K562 (cell line): ENCODE measurements at regions not wholly inside any gene's neighbourhood (a gene's known extent, or its start where the extent isn't known, plus 50 kb on each side); places are given as distances from the start of the nearest gene placed in this dataset.

Experiments used
- ATAC-seq: fragments of 200-7000 bp; cut with Tn5 transposase; 3 replicates; pipeline ENCODE4 v1.9.1; 2020; ENCODE audit warnings: moderate library complexity
- BruUV-seq: library from RNA; stranded (reverse); fragments of 400-500 nt; replicated peaks from 2 replicates; lab custom pipeline; 2021; lab: Mats Ljungman, UMichigan
- CTCF ChIA-PET: fragments of 300-600 bp; formaldehyde crosslinking; extraction: SDS; loops from one replicate; lab custom pipeline; 2021; ENCODE audit warnings: low intra/inter-chr PET ratio; lab: Yijun Ruan, JAX
- POLR2A ChIA-PET: fragments of 300-600, 350-650 bp; sonication (Branson Sonifier 250); formaldehyde crosslinking; extraction: SDS; loops from one replicate; lab custom pipeline; 2021; ENCODE audit warnings: antibody characterized with exemption, inconsistent platforms; lab: Yijun Ruan, JAX
- DNase-seq, 4 experiments: peaks; one replicate each; pipeline versions ENCODE4 v3.0.0 to v3.0.0-alpha.2; 2011 to 2018; ENCODE audit warnings: low spot score in 3 of 4, mixed read lengths in 3 of 4; ENCODE audit errors: extremely low read depth in 1 of 4
- FAIRE-seq: peaks from 2 replicates; lab custom pipeline; 2011; peaks lifted over from hg19 to GRCh38; lab: Jason Lieb, UNC
- H2AFZ ChIP-seq: 2 replicates; pipeline ENCODE4 v1.6.0; 2011; ENCODE audit warnings: low read depth, low read length, control low read depth, inconsistent platforms
- H3K27ac ChIP-seq: fragments of 200-600 bp; 3 replicates; pipeline ENCODE4 v1.8.0; 2011; ENCODE audit warnings: low read depth, mild to moderate bottlenecking, control low read depth, inconsistent platforms, low read length, moderate library complexity, mixed read lengths; ENCODE audit errors: extremely low read depth
- H3K27me3 ChIP-seq, 2 experiments: fragments of 300-600 bp in 1 of 2; 2 replicates in 1 of 2; 3 replicates in 1 of 2; pipeline versions ENCODE4 v1.6.0 to v1.8.0; 2011; ENCODE audit warnings: inconsistent platforms in 2 of 2, low read length in 2 of 2, mild to moderate bottlenecking in 1 of 2, mixed read lengths in 1 of 2, moderate library complexity in 1 of 2; ENCODE audit not compliant: control insufficient read depth in 2 of 2, insufficient read depth in 2 of 2
- H3K36me3 ChIP-seq: fragments of 300-600 bp; 3 replicates; pipeline ENCODE4 v1.8.0; 2011; ENCODE audit warnings: mild to moderate bottlenecking, low read length, inconsistent platforms; ENCODE audit not compliant: control insufficient read depth, insufficient read depth
- H3K4me1 ChIP-seq, 2 experiments: fragments of 200-600 bp in 1 of 2; replicated peaks in 1 of 2; 2 replicates in 1 of 2; 3 replicates in 1 of 2; pipeline versions ENCODE4 v1.5.1 to v1.8.0; 2011; ENCODE audit warnings: inconsistent platforms in 2 of 2, low read length in 2 of 2, mild to moderate bottlenecking in 1 of 2, mixed read lengths in 1 of 2, moderate library complexity in 1 of 2; ENCODE audit not compliant: control insufficient read depth in 2 of 2, insufficient read depth in 2 of 2
- H3K4me2 ChIP-seq: 2 replicates; pipeline ENCODE4 v1.6.1; 2011; ENCODE audit warnings: low read length, control low read depth, inconsistent platforms, mixed read lengths; ENCODE audit not compliant: insufficient read depth
- H3K4me3 ChIP-seq: fragments of 200-600 bp; sonication (generic), shearing (Covaris generic); 2 replicates; pipeline ENCODE4 v1.5.1; 2016; ENCODE audit warnings: control low read depth, inconsistent platforms
- H3K79me2 ChIP-seq: fragments of 200-600 bp; 3 replicates; pipeline ENCODE4 v1.8.0; 2011; ENCODE audit warnings: low read length, inconsistent platforms; ENCODE audit not compliant: control insufficient read depth, insufficient read depth
- H3K9ac ChIP-seq, 2 experiments: 2 replicates each; pipeline versions ENCODE4 v1.6.0 to v1.6.1; 2011; ENCODE audit warnings: low read depth in 2 of 2, low read length in 2 of 2, control low read depth in 1 of 2, inconsistent platforms in 1 of 2, mild to moderate bottlenecking in 1 of 2, mixed read lengths in 1 of 2; ENCODE audit not compliant: insufficient read depth in 1 of 2
- H3K9me1 ChIP-seq: one replicate; pipeline ENCODE4 v1.6.0; 2011; ENCODE audit warnings: inconsistent platforms, mild to moderate bottlenecking, low read length, moderate library complexity; ENCODE audit not compliant: control insufficient read depth, insufficient read depth
- H3K9me3 ChIP-seq: replicated peaks from 2 replicates; pipeline ENCODE4 v1.5.1; 2011; ENCODE audit warnings: low read depth, low read length, inconsistent platforms; ENCODE audit not compliant: control insufficient read depth, insufficient read depth
- H4K20me1 ChIP-seq: replicated peaks from 2 replicates; pipeline ENCODE4 v1.6.1; 2011; ENCODE audit warnings: low read length, inconsistent platforms, mixed read lengths; ENCODE audit not compliant: control insufficient read depth, insufficient read depth
- CBX2 ChIP-seq: fragments of 200-600 bp; sonication (generic); IDR thresholded peaks from one replicate; pipeline ENCODE4 v1.6.1; 2012; ENCODE audit warnings: mild to moderate bottlenecking, low read length, inconsistent platforms; ENCODE audit not compliant: insufficient read depth, poor library complexity, severe bottlenecking
- EHMT2 ChIP-seq: fragments of 450-650 bp; IDR thresholded peaks from 2 replicates; pipeline ENCODE4 v1.6.1; 2018; ENCODE audit warnings: antibody characterized with exemption
- EP300 ChIP-seq: IDR thresholded peaks from 2 replicates; pipeline ENCODE4 v1.6.1; 2012; ENCODE audit warnings: low read length, improper control_type of control experiment
- FOXO4 ChIP-seq: fragments of 450-650 bp; formaldehyde crosslinking; IDR thresholded peaks from 2 replicates; pipeline ENCODE4 v1.4.0; 2020; ENCODE audit warnings: mild to moderate bottlenecking, moderate library complexity
- MGA ChIP-seq: fragments of 450-650 bp; IDR thresholded peaks from 2 replicates; pipeline ENCODE4 v1.6.1; 2016; ENCODE audit warnings: mild to moderate bottlenecking, moderate library complexity
- NONO ChIP-seq, 2 experiments: fragments of 200-400 bp in 1 of 2; fragments of 450-650 bp in 1 of 2; formaldehyde crosslinking in 1 of 2; IDR thresholded peaks; 2 replicates each; pipeline ENCODE4 v1.6.1; 2017; ENCODE audit warnings: low read depth in 2 of 2, mild to moderate bottlenecking in 2 of 2, moderate library complexity in 2 of 2, low read length in 1 of 2
- SP1 ChIP-seq: sonication (generic); formaldehyde crosslinking; IDR thresholded peaks from 2 replicates; pipeline ENCODE4 v1.8.1; 2022; ENCODE audit warnings: mild to moderate bottlenecking, missing genetic modification reagents
- TRIM24 ChIP-seq, 2 experiments: fragments of 450-650 bp; IDR thresholded peaks; 2 replicates each; pipeline ENCODE4 v1.6.1; 2016
- ZNF24 ChIP-seq: fragments of 450-650 bp; IDR thresholded peaks from 2 replicates; pipeline ENCODE4 v1.6.1; 2016
- ZNF274 ChIP-seq: IDR thresholded peaks from 2 replicates; pipeline ENCODE4 v1.6.1; 2011; ENCODE audit warnings: low read depth, mild to moderate bottlenecking, low read length, moderate library complexity, borderline replicate concordance
- ZNF75A ChIP-seq: fragments of 450-650 bp; formaldehyde crosslinking; IDR thresholded peaks from 2 replicates; pipeline ENCODE4 v1.4.0; 2020; ENCODE audit warnings: mild to moderate bottlenecking
- WGBS: fragments of 100-300 bp; shearing (Covaris generic); methylation state at CpG from one replicate; pipeline ENCODE4 v1.1.6; 2016; ENCODE audit warnings: low coverage, mixed read lengths; ENCODE audit not compliant: insufficient coverage; ENCODE audit errors: missing lambda C conversion rate; 5-methylcytosine and 5-hydroxymethylcytosine counted together
- in situ Hi-C: fragments of 300-500 bp; cut with MboI; formaldehyde crosslinking; loops from 4 replicates; pipeline ENCODE4 v1.15.0; 2018; ENCODE audit warnings: inconsistent platforms, mixed read lengths
- intact Hi-C: fragments of 100-400 bp; cut with micrococcal nuclease; formaldehyde crosslinking; loops from 2 replicates; pipeline ENCODE4 v1.14.2; 2022

- no peaks in the 10 kb centered on the region for H3K79me2 ChIP-seq
- CTCF ChIA-PET, result no interaction called here
- intact Hi-C loops, result no loop called here
- no peaks in the 10 kb centered on the region for H3K36me3 ChIP-seq
- no peak overlapping the region for H3K9ac ChIP-seq
- H3K27me3 ChIP-seq, result no peaks in the 10 kb centered on the region
- H3K27ac ChIP-seq, result no peak overlapping the region
- no peaks in the 10 kb centered on the region for H4K20me1 ChIP-seq
- H3K4me1 ChIP-seq, result no peaks in the 10 kb centered on the region; a peak in 1 of 5 replicates
- in situ Hi-C loops, result no loop called here
- BruUV-seq, result no TSS peak
- H3K9me3 ChIP-seq, result no peaks in the 10 kb centered on the region
- no peaks in the 10 kb centered on the region for H3K9me1 ChIP-seq
- DNase-seq, result no peak
- no peak for FAIRE-seq
- H3K4me3 ChIP-seq, result no peak overlapping the region
- H3K4me2 ChIP-seq, result no peak overlapping the region
- ATAC-seq, result no peak
- no peak overlapping the region for H2AFZ ChIP-seq
- POLR2A ChIA-PET, result interaction anchor here (0.5 to 1.8 kb wide), 2 partner anchors 9 to 37 kb away, joined by 5 to 6 read pairs; no protein-coding TSS in a partner anchor
- WGBS, result 17% methylated on average over 1 of the region's 1 CpG
- TF ChIP-seq EP300 (no peak), SP1 (CRISPR knock-in tag) (no peak), MGA (no peak), ZNF274 (no peak), CBX2 (no peak), ZNF75A (CRISPR knock-in tag) (no peak), NONO (IDR thresholded peaks at IDR 0.05; ENCODE audit: low read depth in 2 of 2, low read length in 1 of 2) (no peak), TRIM24 (IDR thresholded peaks at IDR 0.05) (no peak), FOXO4 (CRISPR knock-in tag) (no peak), EHMT2 (no peak), ZNF24 (no peak)
Measured at GRCh38 chr11:91946397-91946951, 278.1 kb upstream of the FAT3 start.
